Thymus (tissue), 11 donors: ENCODE measurements at regions not wholly inside any gene's neighbourhood (a gene's known extent, or its start where the extent isn't known, plus 50 kb on each side); places are given as distances from the start of the nearest gene placed in this dataset.

Experiments
- DNase-seq, 9 donors: peaks; one replicate each; pipeline ENCODE4 v3.0.0-alpha.2; 2013; ENCODE audit warnings: low spot score in 9 of 9, low read depth in 6 of 9, missing footprints in 1 of 9
- H3K27ac ChIP-seq, 2 donors: one replicate each; pipeline ENCODE4 v1.5.1; 2013; ENCODE audit warnings: control low read depth in 1 of 2, low read depth in 1 of 2, low read length in 1 of 2, mild to moderate bottlenecking in 1 of 2, moderate library complexity in 1 of 2
- H3K27me3 ChIP-seq, 2 donors: one replicate each; pipeline ENCODE4 v1.5.1; 2013; ENCODE audit warnings: low read length in 1 of 2; ENCODE audit not compliant: control insufficient read depth in 2 of 2, insufficient read depth in 1 of 2
- H3K36me3 ChIP-seq, 2 donors: one replicate each; pipeline ENCODE4 v1.5.1; 2013; ENCODE audit warnings: low read length in 1 of 2, mild to moderate bottlenecking in 1 of 2, moderate library complexity in 1 of 2; ENCODE audit not compliant: control insufficient read depth in 2 of 2, insufficient read depth in 2 of 2
- H3K4me1 ChIP-seq, 2 donors: one replicate each; pipeline ENCODE4 v1.5.1; 2013; ENCODE audit warnings: low read length in 2 of 2; ENCODE audit not compliant: control insufficient read depth in 2 of 2, insufficient read depth in 2 of 2
- H3K4me3 ChIP-seq, 2 donors: one replicate each; pipeline ENCODE4 v1.5.1; 2013; ENCODE audit warnings: low read length in 2 of 2, control low read depth in 1 of 2, mild to moderate bottlenecking in 1 of 2
- H3K9me3 ChIP-seq, 2 donors: one replicate each; pipeline ENCODE4 v1.5.1; 2013; ENCODE audit warnings: low read length in 1 of 2, mild to moderate bottlenecking in 1 of 2; ENCODE audit not compliant: control insufficient read depth in 2 of 2, insufficient read depth in 1 of 2
- WGBS: extraction: QIAGEN DNeasy Blood & Tissue Kit; methylation state at CpG from one replicate; pipeline ENCODE4 v1.1.7; 2013; 5-methylcytosine and 5-hydroxymethylcytosine counted together
- donor health status: healthy.

- no peaks in the 10 kb centered on the region for H3K4me1 ChIP-seq
- no peak for DNase-seq
- WGBS: 88% methylated on average over 5 of the region's 5 CpGs
Measured at GRCh38 chr15:95377258-95377852, 953.1 kb upstream of the NR2F2 start.

GRCh38 chr15:95394186-95395067, 936.1 kb upstream of the NR2F2 start:
- no peaks in the 10 kb centered on the region for H3K9me3 ChIP-seq
- no peaks in the 10 kb centered on the region for H3K4me1 ChIP-seq
- WGBS: 69% methylated on average over 8 of the region's 8 CpGs
- H3K4me3 ChIP-seq: no peak overlapping the region
- no peak overlapping the region for H3K27ac ChIP-seq
- no peaks in the 10 kb centered on the region for H3K36me3 ChIP-seq
- H3K27me3 ChIP-seq: no peaks in the 10 kb centered on the region
- DNase-seq: no peak

More at GRCh38 chr15:95377258-95377852, 953.1 kb upstream of the NR2F2 start:
- H3K27ac ChIP-seq: no peak overlapping the region
- H3K9me3 ChIP-seq: no peaks in the 10 kb centered on the region
- no peak overlapping the region for H3K4me3 ChIP-seq
- H3K27me3 ChIP-seq: no peaks in the 10 kb centered on the region
- no peaks in the 10 kb centered on the region for H3K36me3 ChIP-seq

- no peaks in the 10 kb centered on the region for H3K4me1 ChIP-seq
- 90% methylated on average over 1 of the region's 1 CpG for WGBS
- no peaks in the 10 kb centered on the region for H3K36me3 ChIP-seq
- H3K27me3 ChIP-seq: no peaks in the 10 kb centered on the region
- DNase-seq: no peak
- H3K4me3 ChIP-seq: no peak overlapping the region
- H3K9me3 ChIP-seq: no peaks in the 10 kb centered on the region
- H3K27ac ChIP-seq: no peak overlapping the region
Measured at GRCh38 chr15:95400428-95400827, 930.1 kb upstream of the NR2F2 start.

GRCh38 chr15:95401587-95401986, 928.9 kb upstream of the NR2F2 start:
- H3K4me3 ChIP-seq: no peak overlapping the region
- no peaks in the 10 kb centered on the region for H3K27me3 ChIP-seq
- H3K4me1 ChIP-seq: no peaks in the 10 kb centered on the region
- no peaks in the 10 kb centered on the region for H3K9me3 ChIP-seq
- no peaks in the 10 kb centered on the region for H3K36me3 ChIP-seq
- H3K27ac ChIP-seq: no peak overlapping the region
- 84% methylated on average over 1 of the region's 1 CpG for WGBS
- DNase-seq: no peak

GRCh38 chr15:95405447-95405846, 925.1 kb upstream of the NR2F2 start:
- no peaks in the 10 kb centered on the region for H3K9me3 ChIP-seq
- H3K36me3 ChIP-seq: no peaks in the 10 kb centered on the region
- WGBS: 93% methylated on average over 3 of the region's 3 CpGs
- H3K4me3 ChIP-seq: no peak overlapping the region
- DNase-seq: no peak
- H3K4me1 ChIP-seq: no peaks in the 10 kb centered on the region
- H3K27ac ChIP-seq: no peak overlapping the region
- no peaks in the 10 kb centered on the region for H3K27me3 ChIP-seq

GRCh38 chr15:95407534-95407933, 923.0 kb upstream of the NR2F2 start:
- no peaks in the 10 kb centered on the region for H3K36me3 ChIP-seq
- no peak overlapping the region for H3K27ac ChIP-seq
- DNase-seq: no peak
- H3K27me3 ChIP-seq: no peaks in the 10 kb centered on the region
- no peaks in the 10 kb centered on the region for H3K9me3 ChIP-seq
- no peak overlapping the region for H3K4me3 ChIP-seq
- H3K4me1 ChIP-seq: no peaks in the 10 kb centered on the region

- Histone ChIP-seq H3K4me3 (no peak overlapping the region), H3K36me3 (no peaks in the 10 kb centered on the region), H3K27me3 (no peaks in the 10 kb centered on the region), H3K27ac (no peak overlapping the region), H3K9me3 (no peaks in the 10 kb centered on the region), H3K4me1 (no peaks in the 10 kb centered on the region)
- no peak for DNase-seq
- 38% methylated on average over 2 of the region's 2 CpGs for WGBS
Measured at GRCh38 chr15:95409211-95409610, 921.3 kb upstream of the NR2F2 start.

GRCh38 chr15:95409626-95410310, 920.7 kb upstream of the NR2F2 start:
- WGBS: 45% methylated on average over 4 of the region's 4 CpGs
- DNase-seq: peak in 1 of 9 donors; percentile 1
- Histone ChIP-seq H3K27ac (no peak overlapping the region), H3K27me3 (no peaks in the 10 kb centered on the region), H3K4me3 (no peak overlapping the region), H3K4me1 (no peaks in the 10 kb centered on the region), H3K36me3 (no peaks in the 10 kb centered on the region), H3K9me3 (no peaks in the 10 kb centered on the region)

GRCh38 chr15:95410757-95411156, 919.7 kb upstream of the NR2F2 start:
- 93% methylated on average over 4 of the region's 4 CpGs for WGBS

More at GRCh38 chr15:95410757-95411156, 919.7 kb upstream of the NR2F2 start:
- Histone ChIP-seq H3K36me3 (no peaks in the 10 kb centered on the region), H3K27ac (no peak overlapping the region), H3K9me3 (no peaks in the 10 kb centered on the region), H3K4me3 (no peak overlapping the region), H3K4me1 (no peaks in the 10 kb centered on the region), H3K27me3 (no peaks in the 10 kb centered on the region)
- DNase-seq: no peak
